ENCODE measurements at regions not wholly inside any gene's neighbourhood (a gene's known extent, or its start where the extent isn't known, plus 50 kb on each side); places are given as distances from the start of the nearest gene placed in this dataset.

DNA sequence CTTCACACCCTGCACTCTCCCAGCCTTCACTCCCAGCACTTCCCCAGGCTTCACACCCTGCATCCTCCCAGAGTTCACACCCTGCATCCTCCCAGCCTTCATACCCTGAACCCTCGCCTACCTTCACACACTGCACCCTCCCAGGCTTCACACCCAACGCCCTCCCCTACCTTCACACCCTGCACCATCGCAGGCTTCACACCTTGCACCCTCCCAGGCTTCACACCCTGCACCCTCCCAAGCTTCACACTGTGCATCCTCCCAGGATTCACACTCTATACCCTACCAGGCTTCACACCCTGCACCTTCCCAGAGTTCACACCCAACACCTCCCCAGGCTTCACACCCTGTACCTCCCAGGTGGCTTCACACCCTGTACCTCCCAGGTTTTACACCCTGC lies 448.7 kb upstream of the MYT1L start:
- H3K4me1 ChIP-seq (replicated peaks in 1 of 4; ENCODE audit: control insufficient read depth in 3 of 4, insufficient read depth in 4 of 4, low read length in 3 of 4), result no peaks in the 10 kb centered on the region
- no peak overlapping the region for H2AFZ ChIP-seq (ENCODE audit: low read length)
- no peak overlapping the region for H3K56ac ChIP-seq (replicated peaks; ENCODE audit: insufficient read length, low read depth, low read length)
- 0 out of 2 replicates have a peak overlapping the region, but pooled peaks have one; percentile 65 for H2AK5ac ChIP-seq (ENCODE audit: low read depth, low read length)
- no peak overlapping the region for H3K9ac ChIP-seq (replicated peaks in 1 of 4; ENCODE audit: extremely low read depth in 1 of 4, low read depth in 3 of 4, low read length in 3 of 4)
- H4K5ac ChIP-seq (ENCODE audit: insufficient read length, low read depth, low read length), result no peak overlapping the region
- H3K4me3 ChIP-seq (ENCODE audit: extremely low read depth in 1 of 4, insufficient read depth in 2 of 4, low read depth in 3 of 4, low read length in 4 of 4), result no peak overlapping the region
- no peak overlapping the region for H2BK120ac ChIP-seq (replicated peaks; ENCODE audit: low read depth, low read length)
- DNase-seq (ENCODE audit: low read depth in 1 of 2, low spot score in 2 of 2) (no peak), FAIRE-seq (no peak)
- H3K23me2 ChIP-seq (ENCODE audit: low read depth, low read length), result no peaks in the 10 kb centered on the region
- WGBS, 2 experiments (ENCODE audit: extremely low coverage in 1 of 2, insufficient coverage in 1 of 2, insufficient read length in 1 of 2, insufficient replicate concordance in 2 of 2, low coverage in 1 of 2, low lambda C conversion rate in 2 of 2, missing lambda C conversion rate in 1 of 2), result 86% methylated on average over 3 of the region's 3 CpGs; no CpG with 5 or more reads in 1 of the 2 experiments
- TF ChIP-seq POU5F1 (IDR thresholded peaks at IDR 0.05; ENCODE audit: low read depth, low read length), result no peak
- no peak for TF ChIP-seq POLR2AphosphoS5 (IDR thresholded peaks at IDR 0.05; ENCODE audit: low read depth, low read length)
- TF ChIP-seq SP4 (IDR thresholded peaks at IDR 0.05; ENCODE audit: low read length), result no peak
- TF ChIP-seq TAF7 (optimal IDR thresholded peaks at IDR 0.05; ENCODE audit: borderline replicate concordance, low read depth, low read length), result no peak
- POLR2A ChIA-PET (ENCODE audit: partially characterized antibody), result no interaction called here
- H3K23ac ChIP-seq (ENCODE audit: insufficient read length), result no peak overlapping the region
- no peaks in the 10 kb centered on the region; a peak in 1 of 7 replicates for H3K27me3 ChIP-seq (replicated peaks in 1 of 4; ENCODE audit: control insufficient read depth in 3 of 4, extremely low read depth in 1 of 4, insufficient read depth in 3 of 4, low read length in 3 of 4)
- no peak overlapping the region for H3K27ac ChIP-seq (ENCODE audit: low read depth, low read length)
- H3K4ac ChIP-seq (replicated peaks; ENCODE audit: insufficient read length, low read depth, low read length), result no peak overlapping the region
- peak overlapping the region; percentile 54 for H4K91ac ChIP-seq (replicated peaks; ENCODE audit: insufficient read length, low read length)
- CTCF ChIA-PET (ENCODE audit: partially characterized antibody), result no interaction called here
- no peak overlapping the region for H2BK5ac ChIP-seq (ENCODE audit: low read depth, low read length)
- no peak overlapping the region for H4K8ac ChIP-seq (ENCODE audit: extremely low read depth, insufficient read depth, low read length)
- no peak overlapping the region for H3K4me2 ChIP-seq (ENCODE audit: insufficient read depth in 1 of 2, low read depth in 2 of 2, low read length in 2 of 2)
- no peak overlapping the region for H2BK15ac ChIP-seq (ENCODE audit: low read length)
- H3K14ac ChIP-seq (ENCODE audit: insufficient read length), result no peak overlapping the region
- H4K20me1 ChIP-seq (replicated peaks in 1 of 2; ENCODE audit: control insufficient read depth in 1 of 2, insufficient read depth in 2 of 2, low read length in 2 of 2), result no peaks in the 10 kb centered on the region
- no peaks in the 10 kb centered on the region for H3K79me2 ChIP-seq (ENCODE audit: control insufficient read depth in 1 of 2, insufficient read depth in 2 of 2, low read length in 2 of 2)
- no peaks in the 10 kb centered on the region for H3K79me1 ChIP-seq (ENCODE audit: low read depth, low read length)
- peaks cover 8 to 11% of the 10 kb centered on the region in 2 experiments for H3K9me3 ChIP-seq (ENCODE audit: insufficient read depth in 2 of 2, low read depth in 1 of 2, low read length in 1 of 2)
- H3K18ac ChIP-seq (ENCODE audit: extremely low read depth, low read length), result no peak overlapping the region
- H2BK20ac ChIP-seq (ENCODE audit: low read length), result no peak overlapping the region
- H2BK12ac ChIP-seq (ENCODE audit: low read depth, low read length), result no peak overlapping the region; the same call in 1 of the 2 replicates
- H3K36me3 ChIP-seq (ENCODE audit: control insufficient read depth in 2 of 4, insufficient read depth in 4 of 4, low read length in 3 of 4), result no peaks in the 10 kb centered on the region

All from H1 (cell line).